Suprapubic skin (tissue), 4 donors: ENCODE measurements at regions not wholly inside any gene's neighbourhood (a gene's known extent, or its start where the extent isn't known, plus 50 kb on each side); places are given as distances from the start of the nearest gene placed in this dataset.

Source experiments
- DNase-seq, 2 donors: peaks; one replicate each; pipeline ENCODE4 v3.0.0-alpha.2; 2019; ENCODE audit warnings: low spot score in 2 of 2
- H3K27ac ChIP-seq: fragments of 200-600 bp; sonication (generic); one replicate; pipeline ENCODE4 v1.5.1; 2019
- H3K27me3 ChIP-seq: fragments of 200-600 bp; sonication (generic); one replicate; pipeline ENCODE4 v1.5.1; 2019
- H3K36me3 ChIP-seq: fragments of 200-600 bp; sonication (generic); one replicate; pipeline ENCODE4 v1.5.1; 2019
- H3K4me1 ChIP-seq: fragments of 200-600 bp; sonication (generic); one replicate; pipeline ENCODE4 v1.5.1; 2019
- H3K4me3 ChIP-seq: fragments of 200-600 bp; sonication (generic); one replicate; pipeline ENCODE4 v1.5.1; 2019; ENCODE audit warnings: mild to moderate bottlenecking
- H3K9me3 ChIP-seq: fragments of 200-600 bp; sonication (generic); one replicate; pipeline ENCODE4 v1.5.1; 2019
- EP300 ChIP-seq: sonication (generic); formaldehyde crosslinking; IDR thresholded peaks from one replicate; pipeline ENCODE4 v1.6.1; 2017; ENCODE audit warnings: antibody characterized with exemption
- POLR2A ChIP-seq, 2 donors: fragments of 450-650 bp; IDR thresholded peaks; one replicate each; pipeline ENCODE4 v1.6.1; 2017; ENCODE audit warnings: antibody characterized with exemption in 2 of 2, mild to moderate bottlenecking in 2 of 2, moderate library complexity in 2 of 2
- POLR2AphosphoS5 ChIP-seq, 3 donors: sonication (generic); formaldehyde crosslinking; IDR thresholded peaks; one replicate each; pipeline ENCODE4 v1.6.1; 2017; ENCODE audit warnings: antibody characterized with exemption in 3 of 3
- WGBS: methylation state at CpG from one replicate; pipeline ENCODE4 v1.1.5; 2018; 5-methylcytosine and 5-hydroxymethylcytosine counted together
- TF ChIP-seq, protein P1 (sequence below), 2 donors: fragments of 200-600 bp in 1 of 2; fragments of 450-650 bp in 1 of 2; sonication (generic) in 1 of 2; IDR thresholded peaks; one replicate each; pipeline ENCODE4 v1.5.1; 2016 to 2019; ENCODE audit warnings: antibody characterized with exemption in 2 of 2, mild to moderate bottlenecking in 1 of 2, moderate library complexity in 1 of 2

DNA sequence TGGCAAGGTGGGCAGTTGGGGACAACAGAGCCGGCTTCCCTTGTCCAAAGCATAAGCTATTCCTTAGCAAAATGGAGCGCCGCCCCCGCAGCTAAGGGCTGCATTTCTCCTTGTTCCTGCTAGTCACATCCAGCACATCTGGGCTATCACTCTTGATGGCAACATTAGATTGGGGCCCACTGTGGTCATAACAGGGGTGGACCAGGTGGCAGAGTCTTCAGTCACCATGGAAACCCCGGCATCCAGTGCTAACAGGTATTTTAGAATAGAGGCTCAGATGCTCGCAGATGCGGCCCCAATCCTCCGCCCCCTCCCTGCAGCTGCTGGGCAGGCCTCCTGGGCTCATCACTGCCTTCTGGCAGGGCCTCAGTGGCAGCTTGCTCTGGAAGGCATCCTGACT, 125.9 kb downstream of the GPCPD1 start:
- Histone ChIP-seq H3K27ac (no peak overlapping the region), H3K4me1 (no peaks in the 10 kb centered on the region), H3K36me3 (no peaks in the 10 kb centered on the region), H3K4me3 (no peak overlapping the region), H3K9me3 (no peaks in the 10 kb centered on the region), H3K27me3 (no peaks in the 10 kb centered on the region)
- 78% methylated on average over 1 of the region's 8 CpGs for WGBS
- TF ChIP-seq POLR2A (IDR thresholded peaks at IDR 0.05): no peak
- no peak for TF ChIP-seq EP300
- no peak for TF ChIP-seq POLR2AphosphoS5 (IDR thresholded peaks at IDR 0.05)
- TF ChIP-seq, protein P1, sequence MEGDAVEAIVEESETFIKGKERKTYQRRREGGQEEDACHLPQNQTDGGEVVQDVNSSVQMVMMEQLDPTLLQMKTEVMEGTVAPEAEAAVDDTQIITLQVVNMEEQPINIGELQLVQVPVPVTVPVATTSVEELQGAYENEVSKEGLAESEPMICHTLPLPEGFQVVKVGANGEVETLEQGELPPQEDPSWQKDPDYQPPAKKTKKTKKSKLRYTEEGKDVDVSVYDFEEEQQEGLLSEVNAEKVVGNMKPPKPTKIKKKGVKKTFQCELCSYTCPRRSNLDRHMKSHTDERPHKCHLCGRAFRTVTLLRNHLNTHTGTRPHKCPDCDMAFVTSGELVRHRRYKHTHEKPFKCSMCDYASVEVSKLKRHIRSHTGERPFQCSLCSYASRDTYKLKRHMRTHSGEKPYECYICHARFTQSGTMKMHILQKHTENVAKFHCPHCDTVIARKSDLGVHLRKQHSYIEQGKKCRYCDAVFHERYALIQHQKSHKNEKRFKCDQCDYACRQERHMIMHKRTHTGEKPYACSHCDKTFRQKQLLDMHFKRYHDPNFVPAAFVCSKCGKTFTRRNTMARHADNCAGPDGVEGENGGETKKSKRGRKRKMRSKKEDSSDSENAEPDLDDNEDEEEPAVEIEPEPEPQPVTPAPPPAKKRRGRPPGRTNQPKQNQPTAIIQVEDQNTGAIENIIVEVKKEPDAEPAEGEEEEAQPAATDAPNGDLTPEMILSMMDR (IDR thresholded peaks at IDR 0.05): no peak
- peak in 1 of 2 donors; percentile 40 for DNase-seq

DNA sequence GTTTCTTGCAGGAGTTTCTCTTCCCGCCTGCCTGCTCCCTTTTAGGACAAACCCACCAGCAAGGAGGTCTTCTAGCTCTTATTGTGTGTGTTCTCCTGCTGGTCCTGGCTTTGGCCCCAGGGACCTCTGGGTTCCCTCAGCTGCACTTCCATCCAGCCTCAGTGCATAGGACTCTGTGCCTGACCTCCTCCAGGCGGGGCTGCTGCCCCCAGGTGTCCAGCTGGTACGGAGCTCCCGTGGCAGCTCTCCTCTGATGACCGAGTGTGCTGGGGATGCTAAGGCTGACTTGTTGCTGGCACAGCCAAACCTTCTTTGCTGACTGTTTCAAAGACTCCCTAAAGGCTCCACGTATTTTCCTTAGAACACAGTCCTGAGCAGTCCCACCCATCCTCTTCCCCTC, 126.5 kb downstream of the GPCPD1 start:
- DNase-seq: peak in 1 of 2 donors; percentile 43
- Histone ChIP-seq H3K4me1 (no peaks in the 10 kb centered on the region), H3K4me3 (no peak overlapping the region), H3K27me3 (no peaks in the 10 kb centered on the region), H3K9me3 (no peaks in the 10 kb centered on the region), H3K27ac (no peak overlapping the region), H3K36me3 (no peaks in the 10 kb centered on the region)
- 29% methylated on average over 6 of the region's 6 CpGs for WGBS
- TF ChIP-seq POLR2A (IDR thresholded peaks at IDR 0.05) (no peak), EP300 (no peak), POLR2AphosphoS5 (IDR thresholded peaks at IDR 0.05) (no peak)
- TF ChIP-seq, protein P1 (IDR thresholded peaks at IDR 0.05): no peak

DNA sequence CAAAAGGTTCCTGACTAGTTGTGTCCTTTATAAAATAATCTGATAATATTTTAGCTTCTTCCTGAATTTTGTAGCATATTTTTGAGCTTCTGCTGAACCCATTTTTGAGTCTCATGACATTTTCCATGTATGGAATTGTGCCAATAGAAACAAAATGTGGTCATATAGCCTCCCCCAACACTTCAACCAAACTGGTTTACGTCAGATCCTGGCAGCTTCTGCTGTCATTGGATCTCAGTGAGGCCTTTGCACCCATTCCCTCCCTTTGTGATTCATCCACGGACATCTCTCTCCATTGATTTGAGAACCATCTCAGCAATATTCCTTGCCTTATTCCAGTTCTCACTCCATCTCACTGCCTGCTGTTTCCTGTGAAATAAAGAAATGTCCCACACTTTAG, 128.0 kb downstream of the GPCPD1 start:
- Histone ChIP-seq H3K36me3 (no peaks in the 10 kb centered on the region), H3K4me1 (no peaks in the 10 kb centered on the region), H3K27me3 (no peaks in the 10 kb centered on the region), H3K9me3 (no peaks in the 10 kb centered on the region), H3K27ac (no peak overlapping the region), H3K4me3 (no peak overlapping the region)
- DNase-seq: peak in 1 of 2 donors; percentile 1
- WGBS: 52% methylated on average over 2 of the region's 2 CpGs
- TF ChIP-seq POLR2AphosphoS5 (IDR thresholded peaks at IDR 0.05): no peak
- TF ChIP-seq EP300: no peak
- TF ChIP-seq, protein P1 (IDR thresholded peaks at IDR 0.05): no peak
- no peak for TF ChIP-seq POLR2A (IDR thresholded peaks at IDR 0.05)

DNA sequence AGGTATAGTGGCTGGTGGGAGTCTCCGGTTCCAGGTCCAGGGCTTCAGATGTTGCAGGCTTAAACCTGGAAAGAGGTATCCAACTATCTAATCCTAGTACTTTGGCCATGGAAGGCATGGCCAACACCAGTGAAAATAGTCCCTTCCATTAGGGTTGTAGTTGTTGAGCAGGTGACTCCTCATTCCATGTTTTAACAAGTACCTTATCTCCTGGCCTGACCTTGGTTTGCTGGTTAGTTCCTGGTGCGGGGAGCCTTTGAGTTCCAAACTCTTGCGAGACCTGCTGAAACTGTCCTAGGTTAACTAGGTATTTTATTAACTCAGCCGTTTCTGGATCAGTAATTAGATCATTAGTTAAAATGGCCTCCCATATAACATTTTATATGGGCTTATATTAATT, 128.9 kb downstream of the GPCPD1 start:
- TF ChIP-seq POLR2A (IDR thresholded peaks at IDR 0.05) (no peak), POLR2AphosphoS5 (IDR thresholded peaks at IDR 0.05) (no peak), EP300 (no peak)
- TF ChIP-seq, protein P1 (IDR thresholded peaks at IDR 0.05): no peak
- Histone ChIP-seq H3K9me3 (no peaks in the 10 kb centered on the region), H3K36me3 (no peaks in the 10 kb centered on the region), H3K27ac (no peak overlapping the region), H3K4me3 (no peak overlapping the region), H3K4me1 (no peaks in the 10 kb centered on the region), H3K27me3 (no peaks in the 10 kb centered on the region)
- DNase-seq: peak in 1 of 2 donors; percentile 45
- 84% methylated on average over 4 of the region's 4 CpGs for WGBS

DNA sequence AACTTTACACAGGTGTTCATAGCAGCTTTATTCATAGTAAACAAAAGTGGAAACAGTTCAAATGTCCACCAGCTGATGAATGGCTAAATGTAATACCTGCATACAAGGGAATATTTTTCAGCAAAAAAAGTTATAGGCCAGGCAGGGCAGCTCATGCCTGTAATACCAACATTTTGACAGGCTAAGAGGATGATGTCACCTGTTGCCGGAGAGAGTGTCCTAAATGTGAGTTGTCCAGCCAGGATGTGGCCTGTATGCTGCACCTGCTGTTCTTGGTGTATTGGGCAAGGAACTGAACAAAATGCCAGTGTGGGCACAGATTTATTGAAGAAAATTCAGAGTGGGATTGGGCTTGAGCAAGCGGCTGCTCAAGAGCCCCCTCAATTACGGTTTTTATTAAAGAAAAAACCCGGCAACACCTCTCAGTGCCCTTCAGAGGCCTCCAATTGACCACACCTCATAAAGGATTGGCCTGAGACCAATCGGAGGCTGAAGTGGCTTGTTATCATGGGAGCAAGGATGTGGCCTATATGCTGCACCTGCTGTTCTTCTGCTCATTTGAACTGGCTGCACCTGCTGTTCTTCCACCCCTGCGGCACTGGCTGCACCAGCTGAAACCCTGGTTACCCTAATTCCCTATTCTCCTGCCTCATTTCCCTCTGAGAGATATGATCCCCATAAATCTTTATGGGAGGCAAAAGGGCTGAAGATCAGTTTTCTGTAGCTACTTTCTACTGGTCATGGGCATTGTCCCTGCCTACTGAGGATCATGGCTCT, 129.8 kb downstream of the GPCPD1 start:
- Histone ChIP-seq H3K4me1 (no peaks in the 10 kb centered on the region), H3K9me3 (no peaks in the 10 kb centered on the region), H3K4me3 (no peak overlapping the region), H3K27ac (no peak overlapping the region), H3K27me3 (no peaks in the 10 kb centered on the region), H3K36me3 (no peaks in the 10 kb centered on the region)
- WGBS: 87% methylated on average over 6 of the region's 6 CpGs
- no peak for TF ChIP-seq EP300
- TF ChIP-seq POLR2A (IDR thresholded peaks at IDR 0.05): no peak
- TF ChIP-seq, protein P1 (IDR thresholded peaks at IDR 0.05): no peak
- no peak for TF ChIP-seq POLR2AphosphoS5 (IDR thresholded peaks at IDR 0.05)
- DNase-seq: peak in 1 of 2 donors; percentile 28
